Endothelial cell of umbilical vein (primary cell): ENCODE measurements at regions not wholly inside any gene's neighbourhood (a gene's known extent, or its start where the extent isn't known, plus 50 kb on each side); places are given as distances from the start of the nearest gene placed in this dataset.

Experiments used
- BruUV-seq: library from RNA; stranded (reverse); fragments of 400-500 nt; replicated peaks from 2 replicates; lab custom pipeline; 2021; lab: Mats Ljungman, UMichigan
- CTCF ChIA-PET: fragments of 300-600, 350-600 bp; sonication (Branson Sonifier 250); formaldehyde crosslinking; loops from one replicate; lab custom pipeline; 2021; ENCODE audit warnings: antibody characterized with exemption, inconsistent platforms; lab: Charles Lee
- POLR2A ChIA-PET: fragments of 300-600, 350-600 bp; sonication (Branson Sonifier 250); formaldehyde crosslinking; loops from one replicate; lab custom pipeline; 2021; ENCODE audit warnings: antibody characterized with exemption, inconsistent platforms; lab: Charles Lee
- DNase-seq: peaks from one replicate; pipeline ENCODE4 v3.0.0-alpha.2; 2011; ENCODE audit warnings: low read depth, low spot score
- FAIRE-seq: peaks from 2 replicates; lab custom pipeline; 2011; peaks lifted over from hg19 to GRCh38; lab: Jason Lieb, UNC
- H2AFZ ChIP-seq: 2 replicates; pipeline ENCODE4 v1.6.0; 2012; ENCODE audit warnings: low read depth, low read length, control low read depth, inconsistent platforms
- H3K27ac ChIP-seq: 2 replicates; pipeline ENCODE4 v1.5.1; 2011; ENCODE audit warnings: low read depth, mild to moderate bottlenecking, control low read depth, low read length, moderate library complexity; ENCODE audit not compliant: insufficient read depth
- H3K27me3 ChIP-seq, 2 experiments: 2 replicates each; pipeline versions ENCODE4 v1.6.0 to v1.6.1; 2011; ENCODE audit warnings: low read length in 2 of 2, mixed read lengths in 1 of 2; ENCODE audit not compliant: control insufficient read depth in 2 of 2, insufficient read depth in 2 of 2
- H3K36me3 ChIP-seq, 2 experiments: 2 replicates in 1 of 2; 3 replicates in 1 of 2; pipeline ENCODE4 v1.5.1; 2011; ENCODE audit warnings: low read length in 2 of 2, mild to moderate bottlenecking in 1 of 2, moderate library complexity in 1 of 2; ENCODE audit not compliant: control insufficient read depth in 2 of 2, insufficient read depth in 2 of 2; ENCODE audit errors: extremely low read depth in 1 of 2
- H3K4me1 ChIP-seq: 3 replicates; pipeline ENCODE4 v1.5.1; 2011; ENCODE audit warnings: mild to moderate bottlenecking, low read length; ENCODE audit not compliant: control insufficient read depth, insufficient read depth; ENCODE audit errors: extremely low read depth
- H3K4me2 ChIP-seq: 2 replicates; pipeline ENCODE4 v1.6.1; 2011; ENCODE audit warnings: low read length, control low read depth, mixed read lengths; ENCODE audit not compliant: insufficient read depth
- H3K4me3 ChIP-seq, 3 experiments: fragments of 200-600 bp in 1 of 3; sonication (generic), shearing (Covaris generic) in 1 of 3; replicated peaks in 1 of 3; 2 replicates each; pipeline ENCODE4 v1.5.1; 2011 to 2016; ENCODE audit warnings: control low read depth in 3 of 3, low read length in 3 of 3, mild to moderate bottlenecking in 2 of 3, inconsistent platforms in 1 of 3, low read depth in 1 of 3, moderate library complexity in 1 of 3; ENCODE audit not compliant: insufficient read depth in 1 of 3
- H3K79me2 ChIP-seq: 2 replicates; pipeline ENCODE4 v1.6.0; 2012; ENCODE audit warnings: low read length, inconsistent platforms; ENCODE audit not compliant: control insufficient read depth, insufficient read depth
- H3K9ac ChIP-seq: replicated peaks from 2 replicates; pipeline ENCODE3; 2011; ENCODE audit warnings: low read length, control low read depth; ENCODE audit not compliant: insufficient read depth; ENCODE audit errors: extremely low read depth
- H3K9me1 ChIP-seq: replicated peaks from 3 replicates; pipeline ENCODE4 v1.6.0; 2011; ENCODE audit warnings: mild to moderate bottlenecking, low read length; ENCODE audit not compliant: control insufficient read depth, insufficient read depth; ENCODE audit errors: extremely low read depth
- H3K9me3 ChIP-seq: replicated peaks from 2 replicates; pipeline ENCODE4 v1.5.1; 2012; ENCODE audit warnings: low read length, inconsistent platforms; ENCODE audit not compliant: control insufficient read depth, insufficient read depth
- H4K20me1 ChIP-seq: replicated peaks from 2 replicates; pipeline ENCODE3; 2011; ENCODE audit warnings: mild to moderate bottlenecking, low read length; ENCODE audit not compliant: control insufficient read depth, insufficient read depth; ENCODE audit errors: extremely low read depth
- CTCF ChIP-seq, 2 donors: IDR thresholded peaks; 1 replicate in 1 of 2; 2 replicates in 1 of 2; pipeline ENCODE4 v1.5.1; 2011; ENCODE audit warnings: low read length in 2 of 2, mild to moderate bottlenecking in 2 of 2, moderate library complexity in 2 of 2, control low read depth in 1 of 2, inconsistent platforms in 1 of 2, low read depth in 1 of 2; ENCODE audit not compliant: insufficient read depth in 1 of 2; ENCODE audit errors: extremely low read depth in 1 of 2
- EZH2 ChIP-seq: IDR thresholded peaks from 2 replicates; pipeline ENCODE4 v1.6.1; 2012; ENCODE audit warnings: borderline replicate concordance, low read depth, mild to moderate bottlenecking, moderate library complexity, low read length, inconsistent platforms; ENCODE audit not compliant: severe bottlenecking
- FOS ChIP-seq: IDR thresholded peaks from 2 replicates; pipeline ENCODE4 v1.6.1; 2011; ENCODE audit warnings: mild to moderate bottlenecking, low read length, moderate library complexity, borderline replicate concordance; ENCODE audit not compliant: insufficient read depth
- JUN ChIP-seq: IDR thresholded peaks from 2 replicates; pipeline ENCODE4 v1.6.1; 2011; ENCODE audit warnings: borderline replicate concordance, low read depth; ENCODE audit not compliant: insufficient read length, insufficient read depth
- MAX ChIP-seq: IDR thresholded peaks from 2 replicates; pipeline ENCODE4 v1.6.1; 2011; ENCODE audit not compliant: insufficient read depth, insufficient read length
- POLR2A ChIP-seq: IDR thresholded peaks from 2 replicates; pipeline ENCODE4 v1.6.1; 2012; ENCODE audit warnings: low read depth, mild to moderate bottlenecking, control low read depth, low read length
- POLR2AphosphoS5 ChIP-seq: IDR thresholded peaks from 2 replicates; pipeline ENCODE4 v1.6.1; 2012; ENCODE audit warnings: low read depth, mild to moderate bottlenecking, control low read depth, low read length, moderate library complexity; ENCODE audit not compliant: insufficient read depth
- dilution Hi-C: fragments of 300-500 bp; cut with MboI; formaldehyde crosslinking; loops from one replicate; pipeline ENCODE4 v1.15.0; 2019; ENCODE audit warnings: low sequenced_read_pairs; ENCODE audit not compliant: extremely low pct_ligation_motif_present
- intact Hi-C: fragments of 100-400 bp; cut with micrococcal nuclease; formaldehyde crosslinking; loops from one replicate; pipeline ENCODE4 v1.10.0; 2022

GRCh38 chr21:17708522-17709265, 96.0 kb upstream of the BTG3 start:
- Histone ChIP-seq H2AFZ (no peak overlapping the region), H3K79me2 (no peaks in the 10 kb centered on the region), H3K9me1 (no peaks in the 10 kb centered on the region), H3K27ac (no peak overlapping the region), H4K20me1 (no peaks in the 10 kb centered on the region), H3K4me2 (no peak overlapping the region), H3K9me3 (no peaks in the 10 kb centered on the region), H3K36me3 (no peaks in the 10 kb centered on the region), H3K4me1 (no peaks in the 10 kb centered on the region), H3K9ac (no peak overlapping the region), H3K4me3 (no peak overlapping the region), H3K27me3 (no peaks in the 10 kb centered on the region)
- CTCF ChIA-PET, result no interaction called here
- intact Hi-C loops, result no loop called here
- POLR2A ChIA-PET, result no interaction called here
- DNase-seq (no peak), FAIRE-seq (no peak)
- dilution Hi-C loops, result no loop called here
- BruUV-seq, result no TSS peak
- TF ChIP-seq MAX, result no peak
- TF ChIP-seq JUN, result no peak
- no peak for TF ChIP-seq POLR2AphosphoS5
- TF ChIP-seq FOS, result no peak
- TF ChIP-seq EZH2, result no peak
- TF ChIP-seq CTCF (IDR thresholded peaks at IDR 0.05; ENCODE audit: extremely low read depth in 1 of 2, insufficient read depth in 1 of 2, low read depth in 1 of 2, low read length in 2 of 2), result no peak
- no peak for TF ChIP-seq POLR2A
